ENCODE measurements at regions not wholly inside any gene's neighbourhood (a gene's known extent, or its start where the extent isn't known, plus 50 kb on each side); places are given as distances from the start of the nearest gene placed in this dataset.

DNA sequence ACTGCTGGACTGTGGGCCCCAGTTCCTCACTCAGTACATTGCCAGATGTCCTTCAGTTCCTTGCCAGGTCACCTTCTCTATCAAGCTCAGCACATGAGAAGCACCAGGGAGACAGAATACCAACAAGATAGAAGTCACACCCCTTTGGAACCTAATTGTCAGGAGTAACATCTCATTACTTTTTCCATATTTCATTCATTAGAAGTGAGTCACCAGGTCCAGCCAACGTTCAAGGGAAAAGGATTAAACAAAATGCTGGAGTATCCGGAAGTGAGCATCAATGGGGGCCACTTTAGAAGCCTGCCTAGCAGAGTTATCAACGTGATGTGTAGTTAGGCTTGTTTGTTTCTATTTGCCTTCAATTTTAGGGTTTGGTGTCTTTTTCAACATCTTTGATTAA lies 569.3 kb downstream of the MIAT start:
- no peak for DNase-seq (ENCODE audit: low spot score)

DNA sequence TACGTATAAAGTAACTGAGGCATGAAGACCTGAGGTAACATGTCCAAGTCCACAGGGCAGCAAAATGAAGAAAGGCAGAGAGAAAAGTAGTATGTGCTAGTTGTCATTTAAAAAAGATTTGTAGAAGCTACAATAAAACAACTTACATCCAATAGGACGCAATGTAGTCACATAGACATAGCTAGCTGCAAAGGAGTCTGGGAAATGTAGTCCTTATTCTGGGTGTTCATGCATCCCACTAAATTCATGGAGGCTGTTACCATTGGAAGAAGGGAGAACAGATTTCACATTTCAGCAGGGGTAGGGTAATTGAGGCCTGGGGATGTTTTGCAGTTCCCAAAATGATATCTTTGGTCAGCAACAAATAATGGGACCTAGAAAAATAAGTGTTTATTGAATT lies 571.4 kb downstream of the MIAT start:
- DNase-seq (ENCODE audit: low spot score): no peak

DNA sequence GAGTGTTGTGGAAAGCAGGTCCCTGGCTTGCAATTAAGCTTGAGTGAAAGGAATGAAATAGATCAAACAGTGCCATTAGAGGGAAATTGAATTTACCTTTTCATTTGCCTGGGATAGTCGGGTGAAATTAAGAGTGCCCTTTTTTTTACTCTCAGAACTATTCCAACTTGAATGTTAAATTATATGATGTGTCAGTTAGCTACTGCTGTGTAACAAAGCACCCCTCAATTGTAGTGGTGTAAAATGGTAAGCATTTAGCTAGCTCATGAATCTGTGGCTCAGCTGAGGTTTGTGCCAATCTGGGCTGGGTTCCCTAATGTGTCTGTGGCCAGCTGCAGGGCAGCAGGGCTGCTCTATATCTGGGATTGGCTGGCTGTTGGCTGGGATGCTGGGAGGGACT lies 571.4 kb downstream of the MN1 start:
- no peak for DNase-seq (ENCODE audit: low spot score)

DNA sequence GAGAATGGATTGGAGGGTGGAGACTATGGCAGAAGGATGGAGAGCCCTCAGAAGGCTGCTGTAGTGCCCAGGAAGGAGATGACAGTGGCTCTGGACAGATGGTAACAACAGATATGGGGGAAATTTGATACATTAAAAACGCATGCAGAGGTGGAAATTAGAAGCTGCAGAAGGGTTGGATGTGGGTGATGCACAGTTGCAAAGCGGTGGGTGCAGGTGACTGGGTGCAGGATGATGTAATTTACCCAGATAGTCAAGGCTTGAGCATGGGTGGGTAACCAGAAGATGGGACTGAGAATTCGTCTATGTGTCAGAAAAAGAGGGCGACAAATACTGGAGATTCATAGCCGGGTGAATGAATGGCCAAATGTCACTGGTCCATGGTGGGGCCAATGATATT lies 570.3 kb downstream of the MN1 start:
- no peak for DNase-seq (ENCODE audit: low spot score)

DNA sequence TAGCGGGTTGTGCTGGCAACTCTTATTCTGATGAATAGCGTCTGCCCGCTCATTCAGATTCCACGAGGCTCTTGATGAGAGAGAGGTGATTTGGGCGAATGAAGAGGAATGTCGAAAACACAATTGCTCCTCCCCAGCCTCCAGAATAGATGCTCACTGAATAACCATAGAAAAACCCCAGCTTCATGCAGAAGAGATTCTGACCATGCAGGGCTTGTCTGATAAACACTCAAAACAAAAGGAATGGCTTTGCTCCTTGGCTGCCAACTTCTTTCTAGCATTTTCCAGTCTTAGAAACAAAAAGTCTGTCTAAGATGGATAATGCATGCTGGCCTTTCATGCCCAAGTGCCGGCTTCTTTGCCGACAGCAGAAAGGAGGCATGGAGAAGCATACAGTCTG lies 569.5 kb downstream of the MN1 start:
- no peak for DNase-seq (ENCODE audit: low spot score)

DNA sequence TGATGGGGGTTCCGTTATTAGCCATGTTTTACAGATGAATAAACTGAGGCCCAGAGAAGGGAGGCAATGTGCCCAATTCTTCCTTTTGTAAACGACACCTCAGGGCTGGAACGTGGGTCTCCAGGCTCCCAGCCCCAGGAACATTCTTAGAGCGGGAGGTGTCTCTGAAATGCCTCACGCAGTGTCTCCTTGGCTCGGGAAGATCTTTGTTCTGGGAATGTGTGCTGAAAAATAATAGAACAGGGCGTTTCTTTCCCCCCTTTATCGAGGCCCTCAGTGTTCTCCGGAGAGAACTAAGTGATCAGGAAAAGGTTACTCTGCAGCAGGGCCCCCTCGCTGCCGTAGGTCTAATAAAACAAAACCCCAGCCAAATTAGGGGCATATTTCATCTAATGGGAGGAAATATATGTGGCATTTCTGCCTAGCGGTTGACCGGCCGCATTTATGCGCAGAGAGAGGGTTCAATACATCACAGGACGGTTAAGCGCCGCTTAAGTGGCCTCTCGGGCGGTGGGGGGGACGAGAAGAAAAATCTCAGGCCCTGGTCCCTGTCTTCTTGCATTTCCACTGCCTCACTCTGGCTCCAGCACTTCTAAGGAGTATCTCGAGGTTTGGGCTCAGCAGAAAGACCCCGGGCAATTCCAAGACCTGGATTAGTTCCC lies 564.3 kb downstream of the MN1 start:
- no peak for DNase-seq (ENCODE audit: low spot score)

DNA sequence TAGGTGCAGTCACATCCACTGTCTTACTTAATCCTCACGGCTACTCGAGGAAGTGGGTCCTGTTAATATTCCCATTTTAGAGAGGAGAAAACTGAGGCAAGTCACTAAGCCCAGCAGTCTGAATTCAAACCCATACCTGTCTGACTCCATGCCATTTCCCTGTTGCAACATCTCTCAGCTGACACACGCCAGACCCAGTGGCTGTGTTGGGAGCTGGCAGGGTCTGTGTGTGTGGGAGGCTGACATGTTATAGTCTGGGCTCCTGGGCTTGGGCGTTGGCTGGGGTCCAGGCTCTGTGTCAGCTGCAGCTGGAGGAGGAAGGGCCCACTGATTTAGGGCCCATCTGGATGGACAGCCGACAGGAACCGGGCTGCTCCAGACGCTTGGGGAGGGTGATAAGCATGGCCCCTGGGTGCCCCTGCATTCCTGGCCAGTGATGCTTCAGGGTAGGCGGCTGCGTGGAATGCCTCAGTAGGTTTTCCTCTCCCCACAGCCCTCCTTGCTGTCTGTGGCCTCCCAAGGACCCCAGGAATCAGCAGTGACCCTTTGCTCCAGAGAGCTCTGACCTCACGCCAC lies 562.5 kb downstream of the MN1 start:
- DNase-seq (ENCODE audit: low spot score): peak; percentile 18

DNA sequence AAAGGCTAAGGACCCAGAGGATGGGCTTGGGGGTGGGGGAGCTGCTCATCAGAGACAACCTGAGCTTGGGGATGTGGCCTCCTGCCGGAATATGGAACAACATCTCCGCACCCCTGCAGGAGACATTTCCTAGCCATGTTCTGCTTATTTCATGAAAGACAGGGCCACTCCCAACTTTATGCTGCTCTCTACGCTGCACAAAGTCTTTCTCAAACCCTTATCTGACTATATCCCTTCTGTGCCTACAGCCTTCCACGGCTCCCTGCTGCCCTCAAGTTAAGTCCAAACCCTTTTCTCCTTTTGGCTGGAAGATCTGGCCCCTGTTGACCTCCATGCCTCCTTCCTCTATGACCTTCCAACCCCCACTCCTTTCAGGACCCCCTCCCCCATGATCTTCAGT lies 562.0 kb downstream of the MN1 start:
- no peak for DNase-seq (ENCODE audit: low spot score)

DNA sequence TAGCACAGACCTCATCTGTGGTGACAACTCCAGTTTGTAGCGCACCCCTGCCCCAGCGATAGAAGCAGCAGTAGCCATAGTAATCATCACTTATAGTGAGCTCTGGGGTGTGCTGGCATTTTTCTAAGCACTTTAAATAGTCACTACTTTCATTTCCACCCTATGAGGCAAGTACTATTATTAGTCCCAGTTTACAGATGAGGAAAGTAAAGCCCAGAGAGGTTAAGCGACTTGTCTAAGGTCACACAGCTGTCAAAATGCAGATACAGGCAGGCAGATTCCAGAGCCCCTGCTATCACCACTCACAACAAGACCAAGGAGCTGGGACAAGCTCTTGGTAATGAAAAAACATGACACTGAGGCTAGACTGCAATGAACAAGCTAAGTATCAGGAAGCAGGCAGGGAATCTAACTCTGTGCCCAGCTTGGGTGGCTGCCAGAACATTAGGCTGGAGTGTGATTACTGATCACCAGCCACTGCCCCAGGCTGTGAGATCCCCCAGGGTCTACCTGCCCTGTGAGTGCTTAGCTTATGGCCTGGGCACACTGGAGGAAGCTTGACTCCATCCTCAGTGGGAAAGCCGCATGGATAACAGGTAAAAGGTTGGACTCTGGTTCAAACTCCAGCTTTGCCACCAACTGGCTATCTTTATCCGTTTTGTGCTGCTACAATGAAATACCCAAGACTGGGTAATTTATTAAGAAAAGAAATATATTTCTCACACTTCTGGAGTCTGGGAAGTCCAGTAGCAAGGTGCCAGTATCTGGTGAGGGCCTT lies 561.1 kb downstream of the MN1 start:
- no peak for DNase-seq (ENCODE audit: low spot score)

DNA sequence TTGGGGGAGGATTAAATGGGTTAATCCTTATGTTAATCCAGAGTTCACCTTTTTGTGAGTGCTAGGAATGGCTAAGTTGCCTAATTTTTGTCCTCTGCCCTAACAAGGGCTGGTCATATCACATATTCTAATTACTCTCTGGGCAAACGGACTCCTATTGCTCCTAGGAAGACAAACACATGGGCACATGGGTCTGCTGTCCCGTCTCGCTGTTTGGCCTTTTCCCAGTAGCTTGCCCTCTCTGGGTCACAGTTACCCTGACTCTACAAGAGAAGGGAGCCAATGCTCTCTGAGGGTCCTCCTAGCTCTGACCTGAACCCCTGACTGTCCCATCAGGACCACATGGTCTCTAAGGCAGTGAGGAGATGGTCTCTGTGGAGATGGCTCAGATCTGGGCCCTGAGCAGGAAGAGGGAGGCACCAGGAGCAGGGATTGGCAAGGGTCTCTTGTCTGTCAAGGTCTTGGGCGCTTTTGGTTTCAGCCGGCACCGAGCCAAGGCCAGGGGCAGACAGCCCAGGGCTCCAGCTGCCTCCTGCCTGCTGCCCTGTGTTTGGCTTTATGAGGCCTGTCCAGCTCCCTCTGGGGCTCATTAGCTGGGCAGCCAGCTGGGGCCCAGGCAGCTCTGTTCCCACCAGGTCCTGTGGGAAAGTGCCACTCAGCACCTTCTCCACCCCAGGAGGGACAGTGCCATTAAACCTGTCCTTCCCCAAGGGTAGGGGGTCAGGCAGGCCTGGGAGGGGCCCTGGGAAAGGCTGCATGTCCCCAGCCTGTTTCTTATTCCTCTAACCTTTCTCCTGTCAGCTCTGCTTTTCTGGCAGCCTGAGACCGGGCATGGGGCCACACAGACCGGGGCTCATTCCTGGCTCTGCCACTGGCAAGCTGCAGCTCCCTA lies 559.9 kb downstream of the MN1 start:
- no peak for DNase-seq (ENCODE audit: low spot score)

DNA sequence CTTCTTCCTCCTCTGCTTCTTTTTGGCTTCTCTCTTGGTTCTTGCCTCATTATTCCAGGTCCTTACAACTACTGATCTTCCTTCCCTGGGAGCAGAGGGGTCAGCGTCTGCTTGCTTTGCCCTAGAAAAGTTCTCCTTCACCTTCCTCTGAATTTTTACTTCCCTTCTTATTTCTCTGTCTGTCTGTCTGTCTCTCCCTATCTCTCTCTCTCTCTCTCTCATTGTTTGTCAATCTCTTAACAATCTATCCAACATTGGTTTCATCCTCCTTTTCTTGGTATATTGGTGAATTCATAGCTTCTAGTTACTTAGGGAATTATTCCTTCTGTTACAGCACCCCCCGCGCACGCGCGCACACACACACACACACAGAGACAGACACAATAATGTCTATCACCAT lies 559.1 kb downstream of the MN1 start:
- no peak for DNase-seq (ENCODE audit: low spot score)

DNA sequence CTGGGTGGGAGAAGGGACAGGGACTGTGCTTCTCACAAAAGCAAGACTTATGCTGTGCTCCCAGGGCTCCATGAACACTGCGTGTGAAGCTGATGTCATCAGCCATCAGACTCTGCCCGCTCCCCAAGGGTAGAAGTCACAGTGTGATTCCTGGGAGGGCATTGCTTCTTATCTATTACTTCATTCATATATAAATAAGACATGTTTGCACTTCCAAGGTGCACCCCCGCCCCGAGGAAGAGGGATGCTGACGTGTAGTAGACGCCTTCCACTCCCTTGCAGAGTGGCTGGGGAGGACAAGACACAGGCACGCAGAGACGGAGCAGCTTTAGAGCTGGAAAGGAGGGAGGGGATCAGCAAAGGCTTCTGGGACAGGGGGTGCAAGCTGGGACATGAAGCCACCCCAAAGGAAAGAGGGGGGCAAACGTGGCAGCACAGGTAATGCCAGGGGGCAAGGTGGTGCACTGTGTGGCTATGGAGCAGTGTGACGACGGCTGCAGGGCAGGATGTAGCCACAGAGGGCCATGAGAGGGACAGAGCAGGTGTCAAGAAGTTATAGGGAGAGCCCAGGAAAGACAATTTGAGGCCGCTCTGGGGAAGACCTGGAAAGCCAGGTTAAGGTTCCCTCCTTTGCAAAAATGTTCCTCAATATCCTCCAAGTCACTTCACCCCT lies 558.5 kb downstream of the MN1 start:
- no peak for DNase-seq (ENCODE audit: low spot score)

DNA sequence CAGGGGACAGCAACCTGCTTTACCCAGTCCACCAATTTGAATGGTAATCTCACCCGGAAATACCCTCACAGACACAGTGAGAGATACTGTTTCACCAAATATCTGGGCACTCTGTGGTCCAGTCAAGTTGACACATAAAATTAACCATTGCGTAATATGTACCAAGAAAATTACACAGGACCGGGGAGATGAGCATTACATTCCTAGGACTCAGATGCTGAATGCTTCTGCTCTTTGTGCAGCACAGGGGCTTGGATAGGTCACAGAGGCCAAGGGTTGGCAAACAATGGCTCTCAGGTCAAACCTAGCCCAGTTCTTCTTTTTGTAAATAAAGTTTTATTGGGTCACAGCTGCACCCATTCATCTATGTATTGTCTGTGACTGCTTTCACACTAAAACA lies 557.2 kb downstream of the MN1 start:
- DNase-seq (ENCODE audit: low spot score): no peak

DNA sequence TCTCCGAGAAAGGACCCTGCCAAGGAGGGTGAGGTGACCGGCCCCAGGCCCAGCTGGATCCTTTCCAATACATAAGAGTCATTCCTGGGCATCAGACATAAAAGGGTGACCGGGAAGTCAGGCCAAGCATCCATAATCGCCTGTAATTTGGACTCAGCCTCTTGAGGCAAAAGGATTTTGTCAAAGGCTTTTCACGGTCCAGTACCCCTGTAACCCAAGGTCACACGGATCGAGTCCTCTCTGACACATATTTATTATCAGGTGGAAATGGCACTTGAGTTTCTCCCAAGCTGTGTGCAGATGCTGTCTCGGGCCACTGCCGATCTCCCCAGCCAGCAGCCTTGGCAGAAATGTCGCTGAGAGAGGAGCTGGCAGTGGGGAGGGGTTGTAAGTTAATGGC lies 556.5 kb downstream of the MN1 start:
- DNase-seq (ENCODE audit: low spot score): no peak

DNA sequence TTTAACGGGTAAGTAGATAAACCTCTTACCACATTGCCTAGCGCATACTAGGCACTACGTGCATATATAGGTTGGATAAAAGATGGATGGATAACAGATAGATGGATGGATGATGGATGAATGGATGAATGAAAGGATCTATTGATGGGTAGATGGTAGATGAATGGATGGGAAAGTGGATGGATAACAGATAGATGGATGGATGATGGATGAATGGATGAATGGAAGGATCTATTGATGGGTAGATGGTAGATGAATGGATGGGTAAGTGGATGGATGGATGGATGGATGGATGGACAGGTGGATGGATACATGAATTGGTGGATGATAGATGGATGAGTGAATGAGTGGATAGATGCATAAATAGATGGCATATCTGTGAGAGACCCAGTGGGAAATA lies 555.0 kb downstream of the MN1 start:
- DNase-seq (ENCODE audit: low spot score): no peak

DNA sequence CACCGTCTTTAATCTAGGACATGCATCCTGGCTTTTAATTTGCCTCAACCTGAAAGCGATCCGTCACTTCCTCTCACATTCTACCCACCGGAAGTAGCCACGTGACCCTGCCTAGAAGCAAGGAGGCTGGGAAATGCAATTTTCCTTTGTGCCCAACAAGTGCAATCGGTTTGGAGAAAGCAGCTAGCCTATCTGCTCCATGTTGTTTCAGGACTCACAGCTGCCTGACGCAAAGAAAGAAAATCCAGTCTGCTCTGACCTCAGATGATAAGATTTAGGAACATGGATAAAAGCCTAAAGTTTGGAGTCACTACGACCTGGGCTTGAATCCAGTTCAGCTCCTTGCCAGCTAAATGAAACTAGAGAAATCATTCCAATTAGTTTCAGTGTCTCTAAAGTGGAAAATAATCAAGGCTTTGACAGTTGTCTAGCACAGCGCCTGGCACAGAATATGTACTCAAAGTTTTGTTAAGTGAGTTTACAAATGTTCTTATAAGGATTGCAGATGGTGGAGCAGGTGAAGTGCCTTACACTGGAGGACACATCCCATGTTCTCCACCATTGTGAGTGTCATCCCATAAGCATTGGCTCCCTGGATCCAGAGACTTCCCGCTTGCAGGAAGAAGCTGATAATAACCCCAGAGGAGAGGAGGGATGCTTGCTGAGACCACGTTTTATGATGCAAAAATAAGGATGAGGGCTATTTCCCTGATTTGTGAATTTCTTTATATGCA lies 553.7 kb downstream of the MN1 start:
- DNase-seq (ENCODE audit: low spot score): no peak

DNA sequence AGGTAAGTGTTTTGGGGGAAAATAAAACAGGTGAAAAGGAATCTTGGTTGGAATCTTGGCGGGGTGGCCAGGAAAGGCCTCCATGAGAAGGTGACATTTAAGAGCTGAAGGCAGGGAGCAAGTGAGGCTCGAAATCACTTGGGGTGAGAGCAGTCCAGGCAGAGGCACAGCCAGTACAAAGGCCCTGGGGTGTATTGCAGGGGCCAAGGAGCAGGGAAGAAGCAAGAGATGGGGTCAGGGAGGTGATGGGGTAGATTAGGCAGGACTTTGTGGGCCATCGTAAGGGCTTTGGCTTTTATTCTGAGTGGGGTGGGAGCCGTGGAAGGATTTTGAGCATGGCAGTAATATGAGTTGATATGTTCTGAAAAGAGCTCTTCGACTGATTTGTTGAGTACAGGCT lies 551.1 kb downstream of the MN1 start:
- DNase-seq (ENCODE audit: low spot score): no peak

DNA sequence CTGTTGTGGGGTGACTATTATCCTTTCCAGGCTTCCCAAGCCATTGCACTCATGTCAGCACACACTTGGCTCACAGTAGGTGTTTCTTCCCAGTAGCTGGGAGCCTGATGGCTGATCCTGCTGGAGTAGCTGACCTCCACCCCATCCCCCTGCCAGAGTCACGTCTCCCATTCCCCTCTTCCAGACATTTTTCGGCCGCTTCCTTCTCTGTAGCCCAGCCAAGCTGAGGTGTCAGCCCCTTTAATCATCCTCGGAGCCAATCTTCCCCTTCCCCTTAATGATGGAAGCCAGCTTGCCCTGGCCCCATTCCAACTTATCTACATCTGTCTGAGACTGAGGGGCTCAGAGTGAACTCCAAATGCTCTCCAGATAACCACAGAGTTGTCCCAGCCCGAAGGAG lies 550.7 kb downstream of the MN1 start:
- DNase-seq (ENCODE audit: low spot score): no peak

DNA sequence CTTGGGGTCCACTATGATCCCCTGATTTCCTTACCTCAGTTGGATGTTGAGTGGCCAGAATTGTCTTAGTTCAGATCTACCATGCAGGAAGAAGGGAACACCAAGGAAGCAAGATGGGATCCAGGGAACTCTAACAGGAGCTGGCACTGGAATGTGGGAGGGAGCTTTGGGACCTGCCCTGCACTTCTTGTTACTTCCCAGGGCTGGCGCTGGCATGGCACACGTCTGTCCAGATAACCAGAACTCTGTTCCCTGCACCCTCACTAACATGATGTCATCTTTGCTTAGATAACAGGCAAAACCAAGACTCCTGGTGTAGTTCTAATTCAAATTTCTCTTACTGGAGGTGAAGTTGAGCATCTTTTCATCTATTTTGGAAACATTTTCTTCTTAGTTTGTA lies 550.0 kb downstream of the MN1 start:
- DNase-seq (ENCODE audit: low spot score): no peak

DNA sequence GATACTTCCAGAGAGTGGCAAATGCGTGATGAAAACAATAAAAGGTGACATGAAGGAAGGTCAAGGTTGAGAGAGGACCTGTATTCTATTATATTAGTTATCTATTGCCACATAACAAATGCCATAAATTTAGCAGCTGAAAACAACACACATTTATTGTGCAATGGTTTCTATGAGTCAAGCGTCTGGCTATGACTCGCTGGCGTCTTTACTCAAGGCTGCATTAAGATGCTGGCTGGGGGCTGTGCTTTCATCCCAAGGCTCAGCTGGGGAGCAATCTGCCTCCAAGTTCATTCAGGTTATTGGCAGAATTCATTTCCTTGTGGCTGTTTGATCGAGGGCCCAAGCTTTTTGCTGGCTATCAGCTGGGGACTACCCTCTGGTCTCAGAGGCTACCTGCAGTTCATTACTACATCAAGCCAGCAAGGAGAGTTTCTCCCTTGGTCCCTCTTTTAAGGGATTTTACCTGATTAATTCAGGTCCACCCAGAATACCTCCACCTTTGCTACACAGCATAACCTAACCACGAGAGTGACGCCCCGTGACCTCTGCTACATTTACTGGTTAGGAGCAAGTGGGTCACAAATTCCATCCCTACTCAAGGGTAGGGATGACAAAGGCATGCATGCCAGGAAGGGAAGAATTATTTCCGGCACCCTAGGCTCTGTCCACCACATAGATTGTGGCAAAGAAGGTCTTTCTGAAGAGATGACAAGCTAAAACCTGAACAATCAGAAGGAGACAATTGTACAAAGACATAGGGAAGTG lies 549.1 kb downstream of the MN1 start:
- DNase-seq (ENCODE audit: low spot score): no peak

Data from iPS-NIHi11 (cell line).